Colonic mucosa (tissue), 4 donors: ENCODE measurements at regions not wholly inside any gene's neighbourhood (a gene's known extent, or its start where the extent isn't known, plus 50 kb on each side); places are given as distances from the start of the nearest gene placed in this dataset.

Experiments used
- DNase-seq: peaks from one replicate; pipeline ENCODE4 v3.0.0-alpha.2; 2020
- H3K27ac ChIP-seq: fragments of 200-600 bp; one replicate; pipeline ENCODE4 v1.8.0; 2021
- H3K27me3 ChIP-seq: fragments of 200-600 bp; one replicate; pipeline ENCODE4 v1.8.0; 2021
- H3K36me3 ChIP-seq: fragments of 200-600 bp; one replicate; pipeline ENCODE4 v1.8.0; 2021
- H3K4me1 ChIP-seq: fragments of 200-600 bp; one replicate; pipeline ENCODE4 v1.8.0; 2021; ENCODE audit warnings: mild to moderate bottlenecking
- H3K4me3 ChIP-seq: fragments of 200-600 bp; one replicate; pipeline ENCODE4 v1.8.0; 2021
- H3K9ac ChIP-seq, 2 donors: one replicate each; pipeline ENCODE4 v1.7.0; 2013; ENCODE audit warnings: control low read depth in 2 of 2, low read depth in 2 of 2, low read length in 2 of 2
- H3K9me3 ChIP-seq: fragments of 200-600 bp; one replicate; pipeline ENCODE4 v1.8.0; 2021
- CTCF ChIP-seq: fragments of 200-600 bp; IDR thresholded peaks from one replicate; pipeline ENCODE4 v1.8.0; 2022; ENCODE audit warnings: antibody characterized with exemption, mild to moderate bottlenecking
- intact Hi-C: fragments of 100-400 bp; cut with DNase I; formaldehyde crosslinking; loops from one replicate; pipeline ENCODE4 v1.14.1; 2022
- donor health status: healthy.
- donor health status: DM: no; HTN: no; CAD: no.
- donor health status: DM: no; HTN: no; CAD: no.

- Histone ChIP-seq H3K36me3 (no peaks in the 10 kb centered on the region), H3K27me3 (no peaks in the 10 kb centered on the region), H3K9ac (no peak overlapping the region), H3K9me3 (no peaks in the 10 kb centered on the region), H3K4me3 (no peak overlapping the region), H3K4me1 (no peaks in the 10 kb centered on the region), H3K27ac (no peak overlapping the region)
- intact Hi-C loops: no loop called here
- DNase-seq: no peak
- TF ChIP-seq CTCF: no peak
Observed at GRCh38 chr10:94218493-94219183, 144.1 kb downstream of the NOC3L start.

- DNase-seq: no peak
- Histone ChIP-seq H3K4me3 (no peak overlapping the region), H3K27me3 (no peaks in the 10 kb centered on the region), H3K9me3 (no peaks in the 10 kb centered on the region), H3K27ac (no peak overlapping the region), H3K4me1 (no peaks in the 10 kb centered on the region), H3K9ac (no peak overlapping the region), H3K36me3 (no peaks in the 10 kb centered on the region)
- no peak for TF ChIP-seq CTCF
- intact Hi-C loops: loop anchor here (10.0 kb wide), 1 partner anchor 145 kb away; no protein-coding TSS in a partner anchor
Observed at GRCh38 chr10:94219829-94220228, 142.9 kb downstream of the NOC3L start.

DNA sequence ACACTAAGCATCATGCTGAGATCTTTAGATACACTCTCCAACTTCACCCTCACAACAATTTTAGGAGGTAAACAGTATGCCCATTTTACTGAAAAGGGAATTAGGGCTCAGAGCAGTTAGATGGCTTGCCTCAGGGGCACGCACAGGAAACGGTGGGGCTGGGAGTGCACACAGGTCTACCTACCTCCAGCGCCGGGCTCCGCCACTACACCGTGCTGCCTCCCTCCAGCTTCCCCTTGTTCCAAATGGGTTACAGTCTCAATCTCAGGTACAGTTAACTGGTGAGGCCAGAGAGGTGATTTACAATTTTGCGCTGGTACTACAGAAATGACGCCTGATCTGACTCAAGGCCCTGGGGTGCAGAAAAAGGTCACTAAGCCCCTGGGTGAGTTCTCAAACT is 142.0 kb downstream of the NOC3L start:
- no peak for DNase-seq
- H3K36me3 ChIP-seq: no peaks in the 10 kb centered on the region
- no peaks in the 10 kb centered on the region for H3K9me3 ChIP-seq
- no peaks in the 10 kb centered on the region for H3K27me3 ChIP-seq
- TF ChIP-seq CTCF: no peak
- H3K4me1 ChIP-seq: no peaks in the 10 kb centered on the region
- intact Hi-C loops: loop anchor here (10.0 kb wide), 1 partner anchor 146 kb away; no protein-coding TSS in a partner anchor
- no peak overlapping the region for H3K9ac ChIP-seq
- no peak overlapping the region for H3K4me3 ChIP-seq
- H3K27ac ChIP-seq: no peak overlapping the region

GRCh38 chr10:94223702-94224370 is 138.9 kb downstream of the NOC3L start:
- DNase-seq: no peak
- Histone ChIP-seq H3K9ac (no peak overlapping the region), H3K27me3 (no peaks in the 10 kb centered on the region), H3K4me1 (no peaks in the 10 kb centered on the region), H3K4me3 (no peak overlapping the region), H3K36me3 (no peaks in the 10 kb centered on the region), H3K9me3 (no peaks in the 10 kb centered on the region), H3K27ac (no peak overlapping the region)
- intact Hi-C loops: loop anchor here (10.0 kb wide), 1 partner anchor 149 kb away; no protein-coding TSS in a partner anchor
- no peak for TF ChIP-seq CTCF

- H3K4me3 ChIP-seq: no peak overlapping the region
- H3K9ac ChIP-seq: no peak overlapping the region
- no peak overlapping the region for H3K27ac ChIP-seq
- intact Hi-C loops: loop anchor here (10.0 kb wide), 1 partner anchor 150 kb away; no protein-coding TSS in a partner anchor
- H3K4me1 ChIP-seq: no peaks in the 10 kb centered on the region
- H3K27me3 ChIP-seq: no peaks in the 10 kb centered on the region
- no peak for DNase-seq
- H3K9me3 ChIP-seq: no peaks in the 10 kb centered on the region
- no peaks in the 10 kb centered on the region for H3K36me3 ChIP-seq
- TF ChIP-seq CTCF: no peak
Observed at GRCh38 chr10:94224656-94225055, 138.1 kb downstream of the NOC3L start.
